NCI-H1048 (cell line): ENCODE measurements at regions not wholly inside any gene's neighbourhood (a gene's known extent, or its start where the extent isn't known, plus 50 kb on each side); places are given as distances from the start of the nearest gene placed in this dataset.
"Not testable (repeated sequence)": the region's sequence is repeated elsewhere in the genome, so short reads cannot be mapped to it uniquely, and the experiment has no call there.

Experiments used
- DNase-seq: peaks from one replicate; lab custom pipeline; 2025; lab: John Stamatoyannopoulos, UW

- DNase-seq = no peak
These were observed 324.2 kb upstream of the PREP start for GRCh38 chr6:105726902-105727655.

- no peak for DNase-seq
These were observed 312.0 kb upstream of the PREP start for GRCh38 chr6:105714846-105715245.

- no peak for DNase-seq
These were observed 310.7 kb upstream of the PREP start for GRCh38 chr6:105713474-105714118.

GRCh38 chr6:105711216-105711615 lies 308.3 kb upstream of the PREP start:
- DNase-seq = no peak

DNA sequence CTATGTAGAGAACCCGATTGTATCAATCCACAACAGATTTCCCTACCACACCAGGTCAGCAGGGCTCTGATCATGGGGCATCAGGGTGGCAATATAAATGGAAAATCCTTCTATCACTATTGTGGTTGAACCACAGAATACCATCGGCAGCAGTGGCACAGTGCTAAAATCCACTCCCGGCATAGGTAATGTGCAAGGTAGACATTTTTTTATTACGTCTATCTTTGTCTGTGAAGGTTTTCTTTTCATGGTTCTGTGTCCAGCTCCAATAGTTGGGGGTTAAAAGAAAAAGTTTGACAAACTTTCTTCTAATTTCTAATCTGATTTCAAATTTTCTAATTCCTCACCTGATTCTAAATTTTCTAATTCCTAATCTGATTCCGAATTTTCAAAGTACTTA lies 302.7 kb upstream of the PREP start:
- DNase-seq = no peak

DNA sequence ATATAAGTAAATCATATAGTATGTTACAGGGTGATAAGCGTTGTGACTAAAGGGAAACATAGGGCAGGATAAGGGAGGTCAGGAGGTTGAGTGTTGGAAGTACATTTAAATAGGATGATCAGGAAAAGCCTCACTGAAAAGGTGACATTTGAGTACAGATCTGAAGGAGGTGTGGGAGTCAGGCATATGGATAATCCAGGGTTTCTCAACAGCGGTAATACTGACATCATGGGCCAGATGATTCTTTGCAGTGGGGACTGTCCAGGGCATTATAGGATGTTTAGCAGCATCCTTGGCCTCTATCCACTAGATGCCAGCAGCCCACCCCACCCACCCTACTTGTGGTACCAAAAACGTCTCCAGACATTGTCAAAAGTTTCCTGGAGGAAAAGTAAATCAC lies 292.6 kb upstream of the PREP start:
- no peak for DNase-seq

DNA sequence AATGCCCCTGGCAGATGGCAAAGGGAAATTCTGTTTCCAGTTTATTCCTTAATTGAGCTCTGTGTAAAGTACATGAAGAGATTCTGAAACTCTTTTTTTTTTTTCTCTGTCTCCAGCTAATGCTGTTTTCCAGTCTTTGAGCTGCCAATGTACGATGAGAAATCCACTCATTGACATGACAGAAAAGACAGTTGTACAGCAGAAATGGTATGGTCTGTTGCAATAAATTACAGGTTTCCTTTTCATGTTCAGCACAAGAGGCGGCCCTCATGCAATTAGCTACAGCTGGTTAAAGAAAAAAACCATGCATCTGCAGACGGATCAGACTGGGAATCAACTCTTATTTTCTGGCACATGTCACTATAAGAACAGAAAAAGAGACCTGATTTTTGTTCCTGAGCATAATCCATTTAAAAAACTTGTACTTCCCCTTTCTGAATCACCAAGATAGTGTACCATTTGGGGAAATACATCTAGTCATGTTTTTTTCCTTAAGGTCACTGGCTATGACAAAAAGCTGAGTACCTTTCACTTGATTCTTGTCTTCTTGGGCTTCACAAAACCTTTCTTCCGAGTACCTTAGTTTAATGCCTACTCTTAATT lies 289.8 kb upstream of the PREP start:
- no peak for DNase-seq

GRCh38 chr6:105691971-105692370 lies 289.1 kb upstream of the PREP start:
- DNase-seq = no peak

- DNase-seq = no peak
These were observed 288.2 kb upstream of the PREP start for GRCh38 chr6:105691081-105691480.

DNA sequence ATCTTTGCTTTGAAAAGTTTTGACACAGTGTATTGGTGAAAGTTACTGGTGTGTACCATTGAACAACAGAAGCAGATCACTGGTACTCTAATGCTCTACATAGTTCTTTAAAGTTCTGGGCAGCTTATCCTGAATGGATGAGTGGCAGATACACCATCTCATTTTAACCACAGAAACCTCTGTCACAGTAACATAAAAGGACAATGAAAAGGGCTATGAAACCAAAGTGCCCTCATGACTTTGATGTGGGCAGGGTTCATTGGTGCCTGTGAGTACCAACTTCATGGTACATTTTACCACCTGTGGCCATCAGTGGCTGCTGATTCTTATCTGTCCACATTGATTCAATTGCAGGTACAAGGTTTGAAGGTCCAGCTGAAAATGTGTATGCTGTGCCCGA lies 285.7 kb upstream of the PREP start:
- no peak for DNase-seq

- DNase-seq = not testable (repeated sequence)
These were observed 283.9 kb upstream of the PREP start for GRCh38 chr6:105686793-105687192.

DNA sequence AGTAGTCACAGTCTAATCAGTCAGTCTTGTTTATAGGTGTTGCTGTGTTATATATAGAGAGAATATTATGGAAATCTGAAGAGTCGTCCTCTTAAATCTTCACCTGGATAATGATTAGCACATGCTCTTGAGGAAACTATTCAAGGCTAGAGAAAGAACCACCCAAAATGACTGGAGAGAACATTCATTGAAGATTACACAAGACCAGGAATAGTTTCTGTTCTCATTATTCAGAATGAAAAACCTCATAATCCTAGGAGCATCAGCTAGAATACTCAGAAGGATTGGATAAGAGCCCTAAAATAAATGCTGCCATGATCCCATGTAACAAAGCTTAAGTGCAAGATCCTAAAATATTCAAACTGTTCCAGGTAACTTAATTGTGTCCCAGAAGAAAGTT lies 278.2 kb upstream of the PREP start:
- DNase-seq = no peak

DNA sequence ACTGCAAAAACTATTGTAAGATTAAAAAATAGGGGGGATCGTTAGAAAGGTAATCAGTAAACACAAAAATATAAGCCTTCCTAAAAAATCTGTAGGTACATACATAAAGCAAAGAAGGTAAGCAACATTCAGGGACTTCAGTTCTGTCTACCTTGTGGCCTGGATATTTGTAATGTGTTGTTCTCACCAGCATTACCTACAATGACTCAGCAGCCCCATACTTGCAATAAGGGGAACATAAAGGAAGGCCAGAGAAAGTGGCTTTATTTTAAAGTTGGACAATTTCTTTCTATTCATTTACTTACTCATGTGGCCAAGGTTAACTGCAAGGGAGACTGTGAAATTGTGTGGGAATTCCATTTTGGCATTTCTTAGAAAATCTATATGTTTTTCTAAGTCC lies 277.2 kb upstream of the PREP start:
- DNase-seq = no peak

DNA sequence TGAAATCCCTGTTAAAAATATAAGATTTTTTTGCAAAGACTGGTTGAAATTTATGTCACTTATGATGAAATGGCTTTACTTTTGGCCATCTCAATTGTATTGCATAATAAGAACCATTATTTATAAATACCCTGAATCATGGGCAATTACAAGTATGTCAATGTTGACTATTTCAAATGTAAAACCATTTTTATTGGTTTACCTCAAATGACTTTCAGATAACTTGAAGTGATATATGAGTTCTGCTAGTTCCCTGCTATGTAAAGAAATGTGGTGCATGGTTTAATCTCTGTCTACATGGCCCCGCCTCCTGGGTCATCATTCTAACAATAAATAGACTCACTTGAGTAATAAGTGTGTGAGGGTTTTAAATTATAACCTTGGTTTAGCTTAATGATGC lies 275.6 kb upstream of the PREP start:
- DNase-seq = no peak

GRCh38 chr6:105677671-105678475 lies 275.0 kb upstream of the PREP start:
- no peak for DNase-seq

DNA sequence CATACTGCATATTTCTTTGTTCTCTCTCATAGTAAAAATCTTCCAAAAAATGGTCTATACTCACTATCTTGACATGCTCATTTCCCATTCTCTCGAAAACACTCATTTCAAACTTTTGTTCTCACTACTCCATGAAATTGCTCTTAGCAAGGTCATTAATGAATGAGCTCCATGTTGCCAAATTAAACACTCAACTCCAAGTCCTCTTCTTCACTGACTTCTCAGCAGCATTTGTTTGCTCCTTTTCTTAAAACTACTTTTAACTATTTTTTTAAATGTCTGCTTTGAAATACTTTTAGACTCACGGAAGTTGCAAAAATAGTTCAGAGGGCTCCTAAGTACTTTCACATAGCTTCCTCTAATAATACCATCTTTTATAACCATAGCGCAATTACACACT lies 274.0 kb upstream of the PREP start:
- DNase-seq = no peak

- DNase-seq = no peak
These were observed 273.0 kb upstream of the PREP start for GRCh38 chr6:105675715-105676397.

DNA sequence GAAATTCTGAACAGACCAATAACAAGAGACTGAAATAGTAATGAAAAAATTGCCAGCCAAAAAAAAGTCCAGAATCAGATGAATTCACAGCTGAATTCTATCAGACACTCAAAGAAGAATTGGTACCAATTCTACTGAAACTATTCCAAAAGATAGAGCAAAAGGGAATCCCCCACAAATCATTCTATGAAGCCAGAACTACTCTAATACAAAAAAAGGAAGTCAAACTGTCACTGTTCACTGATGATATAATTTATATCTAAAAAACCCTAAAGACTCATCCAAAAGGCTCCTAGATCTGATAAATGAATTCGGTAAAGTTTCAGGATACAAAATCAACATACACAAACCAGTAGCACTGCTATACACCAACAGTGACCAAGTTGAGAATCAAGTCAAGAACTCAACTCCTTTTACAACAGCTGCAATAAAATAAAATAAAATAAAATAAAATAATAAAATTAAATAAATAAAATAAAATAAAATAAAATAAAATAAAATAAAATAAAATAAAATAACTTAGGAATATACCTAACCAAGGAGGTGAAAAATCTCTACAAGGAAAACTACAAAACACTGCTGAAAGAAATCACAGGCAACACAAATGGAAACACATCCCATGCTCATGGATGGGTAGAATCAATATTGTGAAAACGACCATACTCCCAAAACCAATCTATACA lies 270.1 kb upstream of the PREP start:
- DNase-seq = not testable (repeated sequence)

DNA sequence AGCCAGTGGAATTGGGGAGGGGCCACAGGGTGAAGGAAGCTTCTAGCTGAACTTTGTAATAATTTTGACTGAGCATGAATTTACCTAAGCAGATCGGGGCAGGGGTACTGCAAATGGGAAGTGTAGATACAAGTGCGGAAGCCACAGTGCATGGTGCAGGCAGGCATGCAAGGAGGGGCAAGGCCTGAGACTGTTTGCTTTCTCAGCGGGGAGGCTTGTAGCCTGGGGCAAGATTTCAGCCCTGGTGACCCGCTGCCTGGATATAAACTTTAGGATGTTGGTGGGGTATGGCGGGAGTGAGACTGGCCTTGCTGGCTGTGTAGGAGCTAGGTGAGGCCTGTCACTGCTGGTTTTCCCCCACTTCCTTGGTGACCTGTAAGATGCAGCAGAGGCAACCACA lies 266.4 kb upstream of the PREP start:
- DNase-seq = no peak

- no peak for DNase-seq
These were observed 264.2 kb upstream of the PREP start for GRCh38 chr6:105667056-105667455.

GRCh38 chr6:105664931-105665330 lies 262.0 kb upstream of the PREP start:
- DNase-seq = no peak
